Activated CD4-positive, alpha-beta T cell treated with anti-CD3 and anti-CD28 coated beads, Interleukin-10, Interleukin-2, amounts not matched to agents 100 ng/mL and 50 ng/mL, durations not matched to agents 16 hours and 8 hours (primary cell): ENCODE measurements at regions not wholly inside any gene's neighbourhood (a gene's known extent, or its start where the extent isn't known, plus 50 kb on each side); places are given as distances from the start of the nearest gene placed in this dataset.
"Not testable (repeated sequence)": the region's sequence is repeated elsewhere in the genome, so short reads cannot be mapped to it uniquely, and the experiment has no call there.

Experiments used
- DNase-seq: peaks from one replicate; pipeline ENCODE4 v3.0.0-alpha.2; 2020

- not testable (repeated sequence) for DNase-seq
Measured at GRCh38 chr3:197618408-197618807, 62.6 kb upstream of the BDH1 start.

DNA sequence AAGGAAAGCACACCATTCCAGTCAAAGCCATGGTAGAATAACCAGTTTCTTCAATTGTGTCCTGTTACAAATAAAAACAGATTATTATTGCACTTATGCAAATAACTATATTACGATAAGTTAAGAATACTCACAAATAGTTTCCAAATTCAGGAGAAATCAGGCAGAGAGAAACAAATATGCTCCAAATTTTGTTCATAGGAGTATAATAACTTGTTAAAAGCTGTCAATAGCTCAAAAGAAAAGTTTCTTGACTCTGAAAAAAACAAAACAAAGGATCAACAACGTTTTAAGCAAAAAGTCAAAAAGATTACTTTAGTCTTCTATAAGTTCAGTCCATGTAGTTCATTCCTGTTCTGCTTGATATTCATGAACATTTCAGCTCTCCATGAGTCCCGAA, 59.7 kb upstream of the BDH1 start:
- no peak for DNase-seq

GRCh38 chr3:197614134-197614533, 58.4 kb upstream of the BDH1 start:
- not testable (repeated sequence) for DNase-seq

GRCh38 chr3:197613199-197613598, 57.4 kb upstream of the BDH1 start:
- peak; percentile 60 for DNase-seq

DNA sequence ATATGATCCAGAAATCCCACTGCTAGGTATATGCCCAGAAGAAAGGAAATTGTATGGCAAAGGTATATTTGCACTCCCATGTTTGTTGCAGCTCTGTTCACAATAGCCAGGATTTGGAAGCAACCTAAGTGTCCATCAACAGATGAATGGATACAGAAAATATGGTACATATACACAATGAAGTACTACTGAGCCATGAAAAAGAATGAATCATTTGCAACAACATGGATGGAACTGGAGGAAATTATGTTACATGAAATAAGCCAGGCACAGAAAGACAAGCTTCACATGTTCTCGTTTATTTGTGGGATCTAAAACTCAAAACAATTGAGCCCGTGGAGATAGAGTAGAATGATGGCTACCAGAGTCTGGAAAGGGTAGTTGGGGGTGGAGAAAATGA, 55.5 kb upstream of the BDH1 start:
- DNase-seq, result no peak

GRCh38 chr3:197606468-197606867, 50.7 kb upstream of the BDH1 start:
- no peak for DNase-seq
